H1 (cell line): ENCODE measurements at regions not wholly inside any gene's neighbourhood (a gene's known extent, or its start where the extent isn't known, plus 50 kb on each side); places are given as distances from the start of the nearest gene placed in this dataset.

Experiments
- ATF2 ChIP-seq: IDR thresholded peaks from 2 replicates; pipeline ENCODE4 v1.6.1; 2012; ENCODE audit warnings: low read length, inconsistent platforms
- SRF ChIP-seq: IDR thresholded peaks from 2 replicates; pipeline ENCODE4 v1.6.1; 2011; ENCODE audit warnings: mild to moderate bottlenecking, low read depth, low read length, moderate library complexity

GRCh38 chr18:61980355-61980754 lies 87.5 kb upstream of the RNF152 start:
- TF ChIP-seq SRF (no peak), ATF2 (no peak)
